GM12878 (cell line): ENCODE measurements at regions not wholly inside any gene's neighbourhood (a gene's known extent, or its start where the extent isn't known, plus 50 kb on each side); places are given as distances from the start of the nearest gene placed in this dataset.

ENCODE experiments used
- ATAC-seq: fragments of 200-7000 bp; cut with Tn5 transposase; 3 replicates; pipeline ENCODE4 v1.9.1; 2020; ENCODE audit warnings: mild to moderate bottlenecking, moderate library complexity
- BruUV-seq: library from RNA; stranded (reverse); fragments of 400-500 nt; replicated peaks from 2 replicates; lab custom pipeline; 2021; lab: Mats Ljungman, UMichigan
- CTCF ChIA-PET: fragments of 300-600 bp; sonication (Branson Sonifier 250); formaldehyde crosslinking; extraction: SDS; loops from one replicate; lab custom pipeline; 2021; ENCODE audit warnings: inconsistent platforms; lab: Yijun Ruan, JAX
- POLR2A ChIA-PET: fragments of 350-600 bp; formaldehyde crosslinking; extraction: SDS; loops from one replicate; lab custom pipeline; 2021; ENCODE audit warnings: inconsistent platforms; lab: Charles Lee
- RAD21 ChIA-PET: fragments of 300-600 bp; sonication (Branson Sonifier 250); formaldehyde crosslinking; loops from one replicate; lab custom pipeline; 2023; ENCODE audit warnings: antibody characterized with exemption; ENCODE audit not compliant: unreplicated experiment; lab: Charles Lee
- SMC1A ChIA-PET: fragments of 300-600 bp; sonication (Branson Sonifier 250); formaldehyde crosslinking; loops from one replicate; lab custom pipeline; 2023; ENCODE audit not compliant: unreplicated experiment, uncharacterized antibody; lab: Charles Lee
- DNase-seq: peaks from one replicate; pipeline ENCODE4 v3.0.0-alpha.2; 2011; ENCODE audit warnings: low read depth, low spot score
- FAIRE-seq: peaks from 3 replicates; lab custom pipeline; 2011; peaks lifted over from hg19 to GRCh38; lab: Jason Lieb, UNC
- H2AFZ ChIP-seq: 2 replicates; pipeline ENCODE4 v1.6.0; 2011; ENCODE audit warnings: low read depth, low read length, control low read depth; ENCODE audit not compliant: control insufficient read depth
- H3K27ac ChIP-seq: 2 replicates; pipeline ENCODE4 v1.5.1; 2011; ENCODE audit warnings: control low read depth; ENCODE audit not compliant: control insufficient read depth, insufficient read depth
- H3K27me3 ChIP-seq, 2 experiments: replicated peaks in 1 of 2; 2 replicates each; pipeline versions ENCODE4 v1.6.0 to v1.6.1; 2011; ENCODE audit warnings: low read length in 1 of 2; ENCODE audit not compliant: control insufficient read depth in 2 of 2, insufficient read depth in 2 of 2
- H3K36me3 ChIP-seq, 2 experiments: 2 replicates each; pipeline ENCODE4 v1.5.1; 2011; ENCODE audit warnings: low read length in 1 of 2; ENCODE audit not compliant: control insufficient read depth in 2 of 2, insufficient read depth in 2 of 2
- H3K4me1 ChIP-seq: 2 replicates; pipeline ENCODE4 v1.6.1; 2011; ENCODE audit warnings: mild to moderate bottlenecking, low read length, moderate library complexity, mixed read lengths; ENCODE audit not compliant: control insufficient read depth, insufficient read depth
- H3K4me2 ChIP-seq: 2 replicates; pipeline ENCODE4 v1.6.0; 2011; ENCODE audit warnings: control low read depth; ENCODE audit not compliant: control insufficient read depth, insufficient read depth
- H3K4me3 ChIP-seq: fragments of 200-600 bp; sonication (generic); 2 replicates; pipeline ENCODE4 v1.5.1; 2016
- H3K79me2 ChIP-seq: 2 replicates; pipeline ENCODE4 v1.6.0; 2011; ENCODE audit warnings: low read length; ENCODE audit not compliant: control insufficient read depth, insufficient read depth
- H3K9ac ChIP-seq: 2 replicates; pipeline ENCODE4 v1.8.0; 2011; ENCODE audit warnings: low read length, control low read depth, mixed read lengths; ENCODE audit not compliant: control insufficient read depth, insufficient read depth
- H3K9me3 ChIP-seq: replicated peaks from 3 replicates; pipeline ENCODE4 v1.5.1; 2011; ENCODE audit warnings: mild to moderate bottlenecking, low read length; ENCODE audit not compliant: control insufficient read depth, insufficient read depth
- H4K20me1 ChIP-seq: 2 replicates; pipeline ENCODE4 v1.6.0; 2011; ENCODE audit not compliant: control insufficient read depth, insufficient read depth
- BACH1 ChIP-seq: fragments of 450-650 bp; IDR thresholded peaks from 2 replicates; pipeline ENCODE4 v1.6.1; 2017; ENCODE audit warnings: mild to moderate bottlenecking, borderline replicate concordance
- CBX3 ChIP-seq: fragments of 200-600 bp; sonication (generic); IDR thresholded peaks from 2 replicates; pipeline ENCODE4 v1.6.1; 2016; ENCODE audit warnings: low read depth, borderline replicate concordance
- CEBPZ ChIP-seq: fragments of 150-350 bp; IDR thresholded peaks from 2 replicates; pipeline ENCODE4 v1.6.1; 2016; ENCODE audit warnings: low read depth, low read length
- FOS ChIP-seq: IDR thresholded peaks from 3 replicates; pipeline ENCODE4 v1.6.1; 2011; ENCODE audit warnings: borderline replicate concordance; ENCODE audit not compliant: insufficient read length; ENCODE audit errors: extremely low read depth
- HDAC6 ChIP-seq: fragments of 200-600 bp; sonication (generic); IDR thresholded peaks from one replicate; pipeline ENCODE4 v1.8.0; 2017; ENCODE audit warnings: antibody characterized with exemption; ENCODE audit not compliant: unreplicated experiment
- HDGF ChIP-seq: fragments of 450-650 bp; IDR thresholded peaks from 2 replicates; pipeline ENCODE4 v1.6.1; 2016; ENCODE audit warnings: antibody characterized with exemption
- IKZF1 ChIP-seq: fragments of 450-650 bp; conservative IDR thresholded peaks from 2 replicates; pipeline ENCODE4 v1.6.1; 2017; ENCODE audit warnings: antibody characterized with exemption, mild to moderate bottlenecking
- JUND ChIP-seq: IDR thresholded peaks from 2 replicates; pipeline ENCODE4 v1.6.1; 2012; ENCODE audit warnings: low read depth, mild to moderate bottlenecking, low read length, improper control_type of control experiment, moderate library complexity
- MTA3 ChIP-seq: IDR thresholded peaks from 2 replicates; pipeline ENCODE4 v1.6.1; 2012; ENCODE audit warnings: low read length, inconsistent platforms, borderline replicate concordance
- NR2C1 ChIP-seq: fragments of 450-650 bp; IDR thresholded peaks from 2 replicates; pipeline ENCODE4 v1.6.1; 2017; ENCODE audit warnings: antibody characterized with exemption, mild to moderate bottlenecking, moderate library complexity
- POLR2A ChIP-seq: IDR thresholded peaks from 2 replicates; pipeline ENCODE4 v1.6.1; 2011; ENCODE audit warnings: low read depth, mild to moderate bottlenecking, low read length
- POLR2AphosphoS5 ChIP-seq: IDR thresholded peaks from 2 replicates; pipeline ENCODE4 v1.6.1; 2011; ENCODE audit warnings: mild to moderate bottlenecking, low read length, inconsistent platforms
- RB1 ChIP-seq: fragments of 450-650 bp; formaldehyde crosslinking; IDR thresholded peaks from 2 replicates; pipeline ENCODE4 v1.6.1; 2017; ENCODE audit warnings: mild to moderate bottlenecking, borderline replicate concordance
- SMAD5 ChIP-seq: IDR thresholded peaks from 2 replicates; pipeline ENCODE4 v1.6.1; 2016; ENCODE audit warnings: antibody characterized with exemption, low read depth
- SPI1 ChIP-seq: IDR thresholded peaks from 2 replicates; pipeline ENCODE4 v1.6.1; 2011; ENCODE audit warnings: low read depth, mild to moderate bottlenecking, low read length, moderate library complexity, borderline replicate concordance; ENCODE audit not compliant: insufficient read depth
- TAF1 ChIP-seq: IDR thresholded peaks from 2 replicates; pipeline ENCODE4 v1.6.1; 2011; ENCODE audit warnings: mild to moderate bottlenecking, low read depth, low read length, borderline replicate concordance
- WGBS: methylation state at CpG from one replicate; pipeline ENCODE4 v1.1.6; 2016; ENCODE audit warnings: low lambda C conversion rate; ENCODE audit not compliant: insufficient replicate concordance, insufficient coverage; ENCODE audit errors: missing lambda C conversion rate; 5-methylcytosine and 5-hydroxymethylcytosine counted together
- in situ Hi-C: fragments of 300-500 bp; cut with MboI; formaldehyde crosslinking; loops from 9 replicates; pipeline ENCODE4 v1.14.3; 2018; ENCODE audit warnings: mixed read lengths
- intact Hi-C: fragments of 100-400 bp; cut with micrococcal nuclease; formaldehyde crosslinking; loops from one replicate; pipeline ENCODE4 v1.14.2; 2022; ENCODE audit not compliant: unreplicated experiment

GRCh38 chr2:10185755-10186154 is 63.2 kb downstream of the RRM2 start:
- peaks cover 0 to 9% of the 10 kb centered on the region in 2 experiments; a peak in 2 of 4 replicates for H3K36me3 ChIP-seq

More at GRCh38 chr2:10185755-10186154, 63.2 kb downstream of the RRM2 start:
- H2AFZ ChIP-seq: no peak overlapping the region
- no peak overlapping the region for H3K4me3 ChIP-seq
- ChIA-PET POLR2A (interaction anchor here (0.7 kb wide), 1 partner anchor 199 kb away, joined by 3 read pairs; no protein-coding TSS in a partner anchor), SMC1A (no interaction called here), RAD21 (no interaction called here), CTCF (no interaction called here)
- no peak overlapping the region for H3K27ac ChIP-seq
- no peak overlapping the region for H3K4me2 ChIP-seq
- no peaks in the 10 kb centered on the region for H4K20me1 ChIP-seq
- no peaks in the 10 kb centered on the region for H3K27me3 ChIP-seq
- ATAC-seq (no peak), FAIRE-seq (no peak), DNase-seq (no peak)
- 73% methylated on average over 4 of the region's 4 CpGs for WGBS
- in situ Hi-C loops (no loop called here), intact Hi-C loops (no loop called here)
- no peak for TF ChIP-seq NR2C1
- no peak for TF ChIP-seq BACH1
- no peak for TF ChIP-seq CBX3
- no peak for TF ChIP-seq JUND
- no peak for TF ChIP-seq RB1
- TF ChIP-seq IKZF1: no peak
- TF ChIP-seq FOS: no peak
- TF ChIP-seq SMAD5: no peak
- TF ChIP-seq POLR2AphosphoS5: no peak
- no peak for TF ChIP-seq SPI1
- TF ChIP-seq HDAC6: no peak
- TF ChIP-seq TAF1: no peak
- no peak for TF ChIP-seq MTA3
- no peak for TF ChIP-seq POLR2A
- TF ChIP-seq CEBPZ: no peak
- no peak for TF ChIP-seq HDGF
- no peaks in the 10 kb centered on the region for H3K4me1 ChIP-seq
- H3K79me2 ChIP-seq: no peaks in the 10 kb centered on the region
- BruUV-seq: no TSS peak
- H3K9ac ChIP-seq: no peak overlapping the region
- H3K9me3 ChIP-seq: no peaks in the 10 kb centered on the region
